Kidney epithelial cell (primary cell): ENCODE measurements at regions not wholly inside any gene's neighbourhood (a gene's known extent, or its start where the extent isn't known, plus 50 kb on each side); places are given as distances from the start of the nearest gene placed in this dataset.

ENCODE experiments used
- DNase-seq: peaks from one replicate; pipeline ENCODE4 v3.0.0-alpha.2; 2010; ENCODE audit warnings: low read depth
- H3K27me3 ChIP-seq: 2 replicates; pipeline ENCODE4 v1.6.0; 2011; ENCODE audit warnings: low read length; ENCODE audit not compliant: control insufficient read depth, insufficient read depth
- H3K36me3 ChIP-seq: 2 replicates; pipeline ENCODE4 v1.5.1; 2011; ENCODE audit warnings: low read length; ENCODE audit not compliant: control insufficient read depth, insufficient read depth
- H3K4me3 ChIP-seq: 2 replicates; pipeline ENCODE4 v1.5.1; 2011; ENCODE audit warnings: low read depth, mild to moderate bottlenecking, control low read depth, low read length
- TF ChIP-seq, protein P1 (sequence below): IDR thresholded peaks from 2 replicates; pipeline ENCODE4 v1.5.1; 2011; ENCODE audit warnings: mild to moderate bottlenecking, moderate library complexity, low read length, control low read depth, inconsistent platforms; ENCODE audit not compliant: insufficient read depth, poor library complexity, severe bottlenecking

DNA sequence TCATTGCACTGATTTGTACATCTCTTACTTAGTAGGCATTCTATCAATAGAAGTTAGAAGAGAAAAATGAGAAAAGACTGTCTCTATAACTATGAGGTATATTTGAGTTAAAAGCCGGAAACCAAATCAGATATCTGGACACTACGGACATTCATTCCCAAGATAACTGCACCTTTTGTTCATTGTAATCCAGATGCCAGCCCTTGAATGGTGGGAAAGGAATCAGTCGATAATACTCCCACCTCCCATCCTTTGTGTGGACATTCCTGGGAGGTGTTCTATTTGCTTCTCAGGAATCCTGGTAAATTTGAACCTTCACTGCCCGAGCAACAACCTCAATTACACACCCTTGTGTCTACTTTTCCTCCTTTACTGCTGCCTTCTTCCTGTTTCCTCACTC, 225.2 kb downstream of the CHD9NB start:
- Histone ChIP-seq H3K36me3 (no peaks in the 10 kb centered on the region), H3K27me3 (no peaks in the 10 kb centered on the region), H3K4me3 (no peak overlapping the region)
- TF ChIP-seq, protein P1, sequence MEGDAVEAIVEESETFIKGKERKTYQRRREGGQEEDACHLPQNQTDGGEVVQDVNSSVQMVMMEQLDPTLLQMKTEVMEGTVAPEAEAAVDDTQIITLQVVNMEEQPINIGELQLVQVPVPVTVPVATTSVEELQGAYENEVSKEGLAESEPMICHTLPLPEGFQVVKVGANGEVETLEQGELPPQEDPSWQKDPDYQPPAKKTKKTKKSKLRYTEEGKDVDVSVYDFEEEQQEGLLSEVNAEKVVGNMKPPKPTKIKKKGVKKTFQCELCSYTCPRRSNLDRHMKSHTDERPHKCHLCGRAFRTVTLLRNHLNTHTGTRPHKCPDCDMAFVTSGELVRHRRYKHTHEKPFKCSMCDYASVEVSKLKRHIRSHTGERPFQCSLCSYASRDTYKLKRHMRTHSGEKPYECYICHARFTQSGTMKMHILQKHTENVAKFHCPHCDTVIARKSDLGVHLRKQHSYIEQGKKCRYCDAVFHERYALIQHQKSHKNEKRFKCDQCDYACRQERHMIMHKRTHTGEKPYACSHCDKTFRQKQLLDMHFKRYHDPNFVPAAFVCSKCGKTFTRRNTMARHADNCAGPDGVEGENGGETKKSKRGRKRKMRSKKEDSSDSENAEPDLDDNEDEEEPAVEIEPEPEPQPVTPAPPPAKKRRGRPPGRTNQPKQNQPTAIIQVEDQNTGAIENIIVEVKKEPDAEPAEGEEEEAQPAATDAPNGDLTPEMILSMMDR = no peak
- no peak for DNase-seq

DNA sequence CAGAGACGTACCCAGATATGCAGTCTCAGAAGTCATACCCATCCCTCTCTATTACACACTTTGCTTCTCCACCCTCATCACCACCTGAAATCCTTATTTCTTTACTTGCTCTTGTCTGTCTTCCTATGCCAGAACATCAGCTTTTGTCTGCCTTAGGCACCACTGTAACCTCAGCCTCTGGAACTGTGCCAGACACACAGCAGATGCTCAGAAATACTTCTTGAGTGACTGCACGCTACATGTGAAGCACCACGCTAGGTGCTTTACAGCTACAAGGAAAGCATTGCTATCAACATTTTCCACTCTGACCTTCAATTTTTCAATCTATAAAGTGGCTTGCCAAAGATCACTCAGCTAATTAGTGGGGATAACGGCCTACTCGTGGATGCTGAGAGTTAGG, 226.8 kb downstream of the CHD9NB start:
- no peak for DNase-seq
- Histone ChIP-seq H3K4me3 (no peak overlapping the region), H3K27me3 (no peaks in the 10 kb centered on the region), H3K36me3 (no peaks in the 10 kb centered on the region)
- TF ChIP-seq, protein P1 = no peak

DNA sequence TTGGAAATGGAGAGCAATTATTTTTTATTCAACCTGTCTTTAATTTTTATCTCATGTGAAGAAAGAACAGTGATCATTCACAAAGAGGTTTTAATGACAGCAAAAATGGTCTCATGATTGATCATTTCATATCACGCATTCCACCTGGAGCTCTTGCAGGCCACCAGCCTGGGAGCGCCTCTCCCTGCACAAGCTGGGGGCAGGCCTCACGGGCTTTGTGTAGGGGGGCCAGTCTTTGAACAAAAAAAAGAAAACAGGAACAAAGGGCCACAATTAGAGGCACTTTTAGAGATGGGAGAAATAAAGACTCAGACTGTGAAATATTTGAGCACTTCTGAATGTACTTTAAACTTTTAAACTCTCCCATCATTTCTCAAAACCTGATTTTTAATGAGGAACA, 232.9 kb downstream of the CHD9NB start:
- DNase-seq = no peak
- TF ChIP-seq, protein P1 = no peak
- no peaks in the 10 kb centered on the region for H3K27me3 ChIP-seq
- no peak overlapping the region for H3K4me3 ChIP-seq
- H3K36me3 ChIP-seq = no peaks in the 10 kb centered on the region

- DNase-seq = no peak
- TF ChIP-seq, protein P1 = no peak
- no peak overlapping the region for H3K4me3 ChIP-seq
- H3K27me3 ChIP-seq = no peaks in the 10 kb centered on the region
- H3K36me3 ChIP-seq = no peaks in the 10 kb centered on the region
These were observed 233.3 kb downstream of the CHD9NB start for GRCh38 chr16:52819405-52819804.

DNA sequence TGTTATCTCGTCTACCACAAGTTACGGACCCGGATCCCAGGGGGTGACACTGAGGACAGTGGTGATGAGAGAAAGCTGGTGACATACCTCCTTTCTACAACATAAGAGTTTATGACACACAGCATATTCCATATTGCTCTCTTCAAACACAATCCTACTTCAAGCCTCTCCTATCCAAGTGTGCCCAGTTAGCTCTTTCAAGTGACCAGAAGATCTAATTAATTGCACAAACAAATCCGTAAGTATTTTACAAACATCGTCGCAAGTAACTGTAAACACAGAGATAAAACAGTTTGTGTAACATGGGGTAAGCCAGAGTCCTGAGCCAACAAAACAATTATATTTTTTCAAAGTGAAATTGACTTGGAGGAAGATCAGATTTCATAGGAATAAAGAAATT, 235.0 kb downstream of the CHD9NB start:
- no peak for DNase-seq
- TF ChIP-seq, protein P1 = no peak
- no peaks in the 10 kb centered on the region for H3K36me3 ChIP-seq
- no peak overlapping the region for H3K4me3 ChIP-seq
- no peaks in the 10 kb centered on the region for H3K27me3 ChIP-seq

- TF ChIP-seq, protein P1 = no peak
- no peak for DNase-seq
- H3K4me3 ChIP-seq = no peak overlapping the region
- H3K36me3 ChIP-seq = no peaks in the 10 kb centered on the region
- no peaks in the 10 kb centered on the region for H3K27me3 ChIP-seq
These were observed 235.7 kb downstream of the CHD9NB start for GRCh38 chr16:52816993-52817392.
